OCI-LY7 (cell line): ENCODE measurements at regions not wholly inside any gene's neighbourhood (a gene's known extent, or its start where the extent isn't known, plus 50 kb on each side); places are given as distances from the start of the nearest gene placed in this dataset.

ENCODE experiments used
- BruUV-seq: library from RNA; stranded (reverse); fragments of 400-500 nt; replicated peaks from 2 replicates; lab custom pipeline; 2021; lab: Mats Ljungman, UMichigan
- CTCF ChIA-PET: fragments of 300-600 bp; sonication (Branson Sonifier 250); formaldehyde crosslinking; loops from one replicate; lab custom pipeline; 2022; ENCODE audit warnings: antibody characterized with exemption; ENCODE audit not compliant: unreplicated experiment; lab: Charles Lee
- POLR2A ChIA-PET: fragments of 300-600 bp; sonication (Branson Sonifier 250); formaldehyde crosslinking; loops from one replicate; lab custom pipeline; 2022; ENCODE audit warnings: antibody characterized with exemption; lab: Charles Lee
- DNase-seq: peaks from one replicate; pipeline ENCODE4 v3.0.0-alpha.2; 2015; ENCODE audit warnings: low spot score
- H2AFZ ChIP-seq: fragments of 200-600 bp; sonication (generic), shearing (Covaris generic); 2 replicates; pipeline ENCODE4 v1.6.1; 2014; ENCODE audit warnings: mild to moderate bottlenecking, antibody characterized with exemption, low read length, moderate library complexity
- H3K27ac ChIP-seq: fragments of 200-600 bp; sonication (generic); 2 replicates; pipeline ENCODE4 v1.5.1; 2014; ENCODE audit warnings: mixed run types, low read depth, mild to moderate bottlenecking, moderate library complexity, low read length, inconsistent platforms; ENCODE audit not compliant: poor library complexity, severe bottlenecking
- H3K36me3 ChIP-seq: fragments of 200-600 bp; sonication (generic); 2 replicates; pipeline ENCODE4 v1.6.1; 2014; ENCODE audit warnings: mild to moderate bottlenecking, antibody characterized with exemption, low read length, moderate library complexity, mixed read lengths; ENCODE audit not compliant: insufficient read depth
- H3K4me1 ChIP-seq: fragments of 200-600 bp; sonication (generic); 2 replicates; pipeline ENCODE4 v1.5.1; 2014; ENCODE audit warnings: mild to moderate bottlenecking, low read length; ENCODE audit not compliant: insufficient read depth, poor library complexity, severe bottlenecking
- H3K4me2 ChIP-seq: fragments of 200-600 bp; sonication (generic); 2 replicates; pipeline ENCODE4 v1.6.1; 2014; ENCODE audit warnings: mild to moderate bottlenecking, low read length
- H3K4me3 ChIP-seq: fragments of 200-600 bp; sonication (generic); 2 replicates; pipeline ENCODE4 v1.5.1; 2014; ENCODE audit warnings: mild to moderate bottlenecking, low read depth, low read length; ENCODE audit not compliant: poor library complexity, severe bottlenecking
- H3K79me2 ChIP-seq: fragments of 200-600 bp; sonication (generic); 2 replicates; pipeline ENCODE4 v1.6.1; 2016; ENCODE audit warnings: low read depth, mild to moderate bottlenecking, low read length, moderate library complexity, mixed read lengths; ENCODE audit not compliant: insufficient read depth
- H3K9me2 ChIP-seq: fragments of 200-600 bp; sonication (generic); 2 replicates; pipeline ENCODE4 v1.6.1; 2016; ENCODE audit warnings: mild to moderate bottlenecking, low read length, mixed read lengths; ENCODE audit not compliant: insufficient read depth
- H3K9me3 ChIP-seq: fragments of 200-600 bp; sonication (generic); 2 replicates; pipeline ENCODE4 v1.6.1; 2014; ENCODE audit warnings: mild to moderate bottlenecking, mixed run types, low read length, mixed read lengths
- H4K20me1 ChIP-seq: fragments of 200-600 bp; sonication (generic); 2 replicates; pipeline ENCODE4 v1.6.1; 2014; ENCODE audit warnings: mild to moderate bottlenecking, antibody characterized with exemption, low read length, moderate library complexity, mixed read lengths; ENCODE audit not compliant: insufficient read depth
- EZH2phosphoT487 ChIP-seq: fragments of 200-600 bp; sonication (generic); IDR thresholded peaks from 2 replicates; pipeline ENCODE4 v1.6.1; 2018; ENCODE audit warnings: low read depth, borderline replicate concordance, mild to moderate bottlenecking, mixed run types, antibody characterized with exemption, low read length, moderate library complexity, mixed read lengths
- intact Hi-C: fragments of 100-400 bp; cut with micrococcal nuclease; formaldehyde crosslinking; loops from one replicate; pipeline ENCODE4 v1.10.0; 2022; ENCODE audit not compliant: unreplicated experiment
- TF ChIP-seq, protein P1 (sequence below): fragments of 200-600 bp; sonication (generic); conservative IDR thresholded peaks from 2 replicates; pipeline ENCODE4 v1.5.1; 2014; ENCODE audit warnings: mild to moderate bottlenecking, antibody characterized with exemption, low read length, moderate library complexity, mixed read lengths

GRCh38 chr12:30088259-30088995 is 304.7 kb upstream of the TMTC1 start:
- ChIA-PET POLR2A (interaction anchor here (0.7 kb wide), 1 partner anchor 33 kb away, joined by 3 read pairs; no protein-coding TSS in a partner anchor), CTCF (no interaction called here)
- H3K9me2 ChIP-seq: no peaks in the 10 kb centered on the region
- intact Hi-C loops: no loop called here
- no TSS peak for BruUV-seq
- H3K27ac ChIP-seq: no peak overlapping the region
- H3K36me3 ChIP-seq: no peaks in the 10 kb centered on the region
- no peak overlapping the region for H3K4me2 ChIP-seq
- H2AFZ ChIP-seq: no peak overlapping the region
- TF ChIP-seq EZH2phosphoT487: no peak
- TF ChIP-seq, protein P1, sequence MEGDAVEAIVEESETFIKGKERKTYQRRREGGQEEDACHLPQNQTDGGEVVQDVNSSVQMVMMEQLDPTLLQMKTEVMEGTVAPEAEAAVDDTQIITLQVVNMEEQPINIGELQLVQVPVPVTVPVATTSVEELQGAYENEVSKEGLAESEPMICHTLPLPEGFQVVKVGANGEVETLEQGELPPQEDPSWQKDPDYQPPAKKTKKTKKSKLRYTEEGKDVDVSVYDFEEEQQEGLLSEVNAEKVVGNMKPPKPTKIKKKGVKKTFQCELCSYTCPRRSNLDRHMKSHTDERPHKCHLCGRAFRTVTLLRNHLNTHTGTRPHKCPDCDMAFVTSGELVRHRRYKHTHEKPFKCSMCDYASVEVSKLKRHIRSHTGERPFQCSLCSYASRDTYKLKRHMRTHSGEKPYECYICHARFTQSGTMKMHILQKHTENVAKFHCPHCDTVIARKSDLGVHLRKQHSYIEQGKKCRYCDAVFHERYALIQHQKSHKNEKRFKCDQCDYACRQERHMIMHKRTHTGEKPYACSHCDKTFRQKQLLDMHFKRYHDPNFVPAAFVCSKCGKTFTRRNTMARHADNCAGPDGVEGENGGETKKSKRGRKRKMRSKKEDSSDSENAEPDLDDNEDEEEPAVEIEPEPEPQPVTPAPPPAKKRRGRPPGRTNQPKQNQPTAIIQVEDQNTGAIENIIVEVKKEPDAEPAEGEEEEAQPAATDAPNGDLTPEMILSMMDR: no peak
- no peaks in the 10 kb centered on the region for H3K4me1 ChIP-seq
- no peaks in the 10 kb centered on the region for H4K20me1 ChIP-seq
- H3K4me3 ChIP-seq: no peak overlapping the region
- no peak for DNase-seq
- no peaks in the 10 kb centered on the region for H3K79me2 ChIP-seq
- H3K9me3 ChIP-seq: no peaks in the 10 kb centered on the region

DNA sequence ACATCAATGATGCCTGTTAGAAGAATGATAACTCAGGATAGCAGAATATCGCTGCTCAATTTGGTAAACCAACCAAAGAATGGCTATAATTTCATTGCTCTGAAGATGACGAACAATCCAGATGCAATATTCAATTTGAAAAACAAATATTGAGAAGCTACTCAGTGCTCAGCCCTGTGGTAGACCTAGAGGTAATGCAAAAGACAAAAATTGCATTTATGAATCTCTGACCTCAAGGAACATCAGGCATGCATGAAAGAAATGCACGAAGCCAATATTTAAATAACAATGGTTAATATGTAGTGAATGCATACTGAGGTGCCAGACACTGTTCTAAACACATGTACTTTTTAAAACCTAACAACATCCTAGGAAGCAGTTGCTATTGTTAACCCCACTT is 298.6 kb upstream of the TMTC1 start:
- Histone ChIP-seq H4K20me1 (no peaks in the 10 kb centered on the region), H3K4me3 (no peak overlapping the region), H3K27ac (no peak overlapping the region), H2AFZ (no peak overlapping the region), H3K4me1 (no peaks in the 10 kb centered on the region), H3K36me3 (no peaks in the 10 kb centered on the region), H3K4me2 (no peak overlapping the region), H3K9me3 (no peaks in the 10 kb centered on the region), H3K79me2 (no peaks in the 10 kb centered on the region), H3K9me2 (no peaks in the 10 kb centered on the region)
- no peak for DNase-seq
- intact Hi-C loops: no loop called here
- TF ChIP-seq EZH2phosphoT487: no peak
- TF ChIP-seq, protein P1: no peak
- BruUV-seq: no TSS peak
- ChIA-PET POLR2A (no interaction called here), CTCF (no interaction called here)

GRCh38 chr12:30074916-30075315 is 291.2 kb upstream of the TMTC1 start:
- CTCF ChIA-PET: no interaction called here
- no peaks in the 10 kb centered on the region for H3K79me2 ChIP-seq
- no peaks in the 10 kb centered on the region for H3K36me3 ChIP-seq
- H3K4me1 ChIP-seq: no peaks in the 10 kb centered on the region
- no peak for TF ChIP-seq EZH2phosphoT487
- no peaks in the 10 kb centered on the region for H3K9me3 ChIP-seq
- POLR2A ChIA-PET: no interaction called here
- no peaks in the 10 kb centered on the region for H4K20me1 ChIP-seq
- no peak overlapping the region for H3K27ac ChIP-seq
- BruUV-seq: no TSS peak
- H2AFZ ChIP-seq: no peak overlapping the region
- H3K4me2 ChIP-seq: no peak overlapping the region
- no peaks in the 10 kb centered on the region for H3K9me2 ChIP-seq
- intact Hi-C loops: no loop called here
- DNase-seq: no peak
- H3K4me3 ChIP-seq: no peak overlapping the region
